IMR-90 (cell line): ENCODE measurements at regions not wholly inside any gene's neighbourhood (a gene's known extent, or its start where the extent isn't known, plus 50 kb on each side); places are given as distances from the start of the nearest gene placed in this dataset.

Source experiments
- ATAC-seq: fragments of 200-7000 bp; cut with Tn5 transposase; 2 replicates; pipeline ENCODE4 v1.9.1; 2020; ENCODE audit warnings: low read depth, mild to moderate bottlenecking, moderate library complexity
- BruUV-seq: library from RNA; stranded (reverse); fragments of 400-500 nt; replicated peaks from 2 replicates; lab custom pipeline; 2021; lab: Mats Ljungman, UMichigan
- CTCF ChIA-PET: fragments of 300-600 bp; formaldehyde crosslinking; extraction: SDS; loops from one replicate; lab custom pipeline; 2021; ENCODE audit warnings: antibody characterized with exemption; lab: Yijun Ruan, JAX
- POLR2A ChIA-PET: fragments of 300-600 bp; sonication (Branson Sonifier 250); formaldehyde crosslinking; loops from one replicate; lab custom pipeline; 2022; ENCODE audit warnings: antibody characterized with exemption; ENCODE audit not compliant: unreplicated experiment; lab: Charles Lee
- DNase-seq: peaks from one replicate; pipeline ENCODE4 v3.0.0; 2013
- H2AFZ ChIP-seq: replicated peaks from 2 replicates; pipeline ENCODE3; 2013; ENCODE audit warnings: low read length, mild to moderate bottlenecking; ENCODE audit not compliant: poor library complexity
- H2AK5ac ChIP-seq: 2 replicates; pipeline ENCODE4 v1.6.1; 2013; ENCODE audit warnings: low read depth, low read length, inconsistent platforms
- H2AK9ac ChIP-seq: replicated peaks from 2 replicates; pipeline ENCODE3; 2013; ENCODE audit warnings: mild to moderate bottlenecking, low read depth, low read length, moderate library complexity; ENCODE audit not compliant: poor library complexity
- H2BK120ac ChIP-seq: 2 replicates; pipeline ENCODE4 v1.6.1; 2013; ENCODE audit warnings: low read depth, low read length, inconsistent platforms
- H2BK15ac ChIP-seq: 3 replicates; pipeline ENCODE4 v1.6.1; 2013; ENCODE audit warnings: low read depth, low read length, inconsistent platforms
- H2BK20ac ChIP-seq: 2 replicates; pipeline ENCODE4 v1.6.1; 2013; ENCODE audit warnings: low read depth, mild to moderate bottlenecking, inconsistent platforms, low read length, moderate library complexity
- H2BK5ac ChIP-seq: 2 replicates; pipeline ENCODE4 v1.6.1; 2013; ENCODE audit warnings: mild to moderate bottlenecking, low read depth, low read length, inconsistent platforms; ENCODE audit not compliant: poor library complexity, severe bottlenecking
- H3K14ac ChIP-seq: replicated peaks from 2 replicates; pipeline ENCODE4 v1.6.1; 2013; ENCODE audit warnings: low read depth, low read length, inconsistent platforms
- H3K18ac ChIP-seq: 2 replicates; pipeline ENCODE4 v1.6.1; 2013; ENCODE audit warnings: low read depth, low read length, control low read depth
- H3K23ac ChIP-seq: 2 replicates; pipeline ENCODE4 v1.6.1; 2013; ENCODE audit warnings: low read depth, low read length, inconsistent platforms
- H3K27ac ChIP-seq: 2 replicates; pipeline ENCODE4 v1.5.1; 2013; ENCODE audit warnings: mild to moderate bottlenecking, control low read depth, low read length; ENCODE audit not compliant: insufficient read depth
- H3K27me3 ChIP-seq: 2 replicates; pipeline ENCODE4 v1.6.1; 2013; ENCODE audit warnings: low read length; ENCODE audit not compliant: control insufficient read depth, insufficient read depth
- H3K36me3 ChIP-seq: 2 replicates; pipeline ENCODE4 v1.6.1; 2013; ENCODE audit warnings: low read length, mixed read lengths; ENCODE audit not compliant: control insufficient read depth, insufficient read depth
- H3K4ac ChIP-seq: 2 replicates; pipeline ENCODE4 v1.6.1; 2013; ENCODE audit warnings: low read depth, low read length, inconsistent platforms
- H3K4me1 ChIP-seq: 2 replicates; pipeline ENCODE4 v1.6.1; 2013; ENCODE audit warnings: low read length, mixed read lengths; ENCODE audit not compliant: control insufficient read depth, insufficient read depth
- H3K4me2 ChIP-seq: 2 replicates; pipeline ENCODE4 v1.6.1; 2013; ENCODE audit warnings: low read depth, mild to moderate bottlenecking, control low read depth, low read length, moderate library complexity
- H3K4me3 ChIP-seq: 2 replicates; pipeline ENCODE4 v1.5.1; 2013; ENCODE audit warnings: low read depth, mild to moderate bottlenecking, control low read depth, low read length, moderate library complexity; ENCODE audit not compliant: insufficient read depth
- H3K56ac ChIP-seq: 2 replicates; pipeline ENCODE4 v1.6.1; 2013; ENCODE audit warnings: low read length, inconsistent platforms; ENCODE audit not compliant: insufficient read depth; ENCODE audit errors: extremely low read depth
- H3K79me1 ChIP-seq, 2 experiments: 2 replicates each; pipeline ENCODE4 v1.6.1; 2013; ENCODE audit warnings: low read length in 2 of 2, inconsistent platforms in 1 of 2, low read depth in 1 of 2
- H3K9ac ChIP-seq: 2 replicates; pipeline ENCODE4 v1.6.1; 2013; ENCODE audit warnings: low read depth, low read length, control low read depth
- H3K9me1 ChIP-seq: 2 replicates; pipeline ENCODE4 v1.6.1; 2013; ENCODE audit warnings: low read length, inconsistent platforms; ENCODE audit not compliant: insufficient read depth
- H3K9me3 ChIP-seq: 2 replicates; pipeline ENCODE4 v1.6.1; 2013; ENCODE audit warnings: low read length; ENCODE audit not compliant: control insufficient read depth, insufficient read depth
- H4K20me1 ChIP-seq: 2 replicates; pipeline ENCODE4 v1.6.1; 2013; ENCODE audit warnings: low read length, inconsistent platforms; ENCODE audit not compliant: insufficient read depth
- H4K5ac ChIP-seq: 2 replicates; pipeline ENCODE4 v1.6.1; 2013; ENCODE audit warnings: mild to moderate bottlenecking, low read depth, low read length, control low read depth
- H4K8ac ChIP-seq, 2 experiments: 2 replicates each; pipeline ENCODE4 v1.6.1; 2013; ENCODE audit warnings: low read depth in 2 of 2, low read length in 2 of 2, control low read depth in 1 of 2, inconsistent platforms in 1 of 2
- H4K91ac ChIP-seq: 2 replicates; pipeline ENCODE4 v1.6.1; 2013; ENCODE audit warnings: low read depth, low read length, inconsistent platforms; ENCODE audit not compliant: insufficient read depth
- BHLHE40 ChIP-seq: fragments of 150-350 bp; IDR thresholded peaks from 2 replicates; pipeline ENCODE4 v1.6.1; 2016; ENCODE audit warnings: mild to moderate bottlenecking, low read depth, low read length
- CEBPB ChIP-seq: IDR thresholded peaks from 2 replicates; pipeline ENCODE4 v1.6.1; 2012; ENCODE audit warnings: low read depth, low read length, improper control_type of control experiment
- CHD1 ChIP-seq: IDR thresholded peaks from 2 replicates; pipeline ENCODE4 v1.6.1; 2012; ENCODE audit warnings: low read depth, low read length, improper control_type of control experiment
- CTCF ChIP-seq: conservative IDR thresholded peaks from 2 replicates; pipeline ENCODE4 v1.5.1; 2012; ENCODE audit warnings: mild to moderate bottlenecking, low read depth, low read length, improper control_type of control experiment
- ELK1 ChIP-seq: fragments of 150-350 bp; IDR thresholded peaks from 2 replicates; pipeline ENCODE4 v1.6.1; 2016; ENCODE audit warnings: low read depth, mild to moderate bottlenecking, low read length, moderate library complexity, borderline replicate concordance
- FOS ChIP-seq: fragments of 150-350 bp; IDR thresholded peaks from 2 replicates; pipeline ENCODE4 v1.6.1; 2016; ENCODE audit warnings: low read depth, low read length
- MAFK ChIP-seq: IDR thresholded peaks from 2 replicates; pipeline ENCODE4 v1.6.1; 2012; ENCODE audit warnings: low read depth, low read length, improper control_type of control experiment
- MAZ ChIP-seq: IDR thresholded peaks from 2 replicates; pipeline ENCODE4 v1.6.1; 2012; ENCODE audit warnings: low read depth, mild to moderate bottlenecking, low read length, improper control_type of control experiment, moderate library complexity, borderline replicate concordance
- MXI1 ChIP-seq: IDR thresholded peaks from 2 replicates; pipeline ENCODE4 v1.6.1; 2012; ENCODE audit warnings: low read depth, mild to moderate bottlenecking, low read length, moderate library complexity, borderline replicate concordance
- NFE2L2 ChIP-seq: fragments of 150-350 bp; IDR thresholded peaks from 2 replicates; pipeline ENCODE4 v1.6.1; 2016; ENCODE audit warnings: low read depth, mild to moderate bottlenecking, low read length
- POLR2A ChIP-seq: IDR thresholded peaks from 2 replicates; pipeline ENCODE4 v1.6.1; 2012; ENCODE audit warnings: mild to moderate bottlenecking, low read depth, low read length
- RAD21 ChIP-seq: IDR thresholded peaks from 2 replicates; pipeline ENCODE4 v1.6.1; 2012; ENCODE audit warnings: low read length, improper control_type of control experiment
- RCOR1 ChIP-seq: IDR thresholded peaks from 2 replicates; pipeline ENCODE4 v1.6.1; 2012; ENCODE audit warnings: mild to moderate bottlenecking, low read length, improper control_type of control experiment; ENCODE audit not compliant: insufficient replicate concordance
- RFX5 ChIP-seq: IDR thresholded peaks from 2 replicates; pipeline ENCODE4 v1.8.0; 2012; ENCODE audit warnings: low read depth, mild to moderate bottlenecking, low read length, moderate library complexity
- SMC3 ChIP-seq: fragments of 150-350 bp; IDR thresholded peaks from 2 replicates; pipeline ENCODE4 v1.6.1; 2016; ENCODE audit warnings: low read depth, mild to moderate bottlenecking, antibody characterized with exemption, low read length, moderate library complexity
- USF2 ChIP-seq: fragments of 150-350 bp; IDR thresholded peaks from 2 replicates; pipeline ENCODE4 v1.6.1; 2017; ENCODE audit warnings: mild to moderate bottlenecking, antibody characterized with exemption, low read length, low read depth
- WGBS, 2 experiments: methylation state at CpG; one replicate each; pipeline versions ENCODE4 v1.1.5 to v1.1.7; 2013; ENCODE audit warnings: missing lambda C conversion rate in 2 of 2; ENCODE audit not compliant: insufficient read length in 1 of 2; ENCODE audit errors: extremely low coverage in 2 of 2; 5-methylcytosine and 5-hydroxymethylcytosine counted together
- dilution Hi-C: fragments of 300-500 bp; cut with HindIII; formaldehyde crosslinking; loops from one replicate; pipeline ENCODE4 v1.14.3; 2018; ENCODE audit warnings: low sequenced_read_pairs; ENCODE audit not compliant: unreplicated experiment
- in situ Hi-C: fragments of 300-500 bp; cut with MboI; formaldehyde crosslinking; loops from 3 replicates; pipeline ENCODE4 v1.14.3; 2019; ENCODE audit warnings: low sequenced_read_pairs, inconsistent platforms, mixed read lengths
- intact Hi-C: fragments of 100-400 bp; cut with micrococcal nuclease; formaldehyde crosslinking; loops from 2 replicates; pipeline ENCODE4 v1.10.0; 2022

GRCh38 chr5:85337435-85337834 is 952.8 kb upstream of the EDIL3 start:
- dilution Hi-C loops (no loop called here), in situ Hi-C loops (no loop called here), intact Hi-C loops (no loop called here)
- H3K4me1 ChIP-seq, result no peaks in the 10 kb centered on the region
- no TSS peak for BruUV-seq
- H3K27ac ChIP-seq, result no peak overlapping the region
- H3K9me1 ChIP-seq, result no peaks in the 10 kb centered on the region
- no peak overlapping the region for H2AFZ ChIP-seq
- WGBS, 2 experiments, result no CpG with 5 or more reads among the region's 5 CpGs
- ATAC-seq (no peak), DNase-seq (no peak)
- no peak overlapping the region for H4K91ac ChIP-seq
- H2BK5ac ChIP-seq, result no peak overlapping the region
- H2BK20ac ChIP-seq, result no peak overlapping the region
- H2AK9ac ChIP-seq, result no peak overlapping the region
- H3K14ac ChIP-seq, result no peak overlapping the region
- H3K79me1 ChIP-seq, result no peaks in the 10 kb centered on the region
- CTCF ChIA-PET, result no interaction called here
- no peaks in the 10 kb centered on the region for H3K27me3 ChIP-seq
- H3K23ac ChIP-seq, result no peak overlapping the region
- H3K9ac ChIP-seq, result no peak overlapping the region
- no peaks in the 10 kb centered on the region for H3K36me3 ChIP-seq
- no peak overlapping the region for H3K56ac ChIP-seq
- H3K4me3 ChIP-seq, result no peak overlapping the region
- no peak overlapping the region for H3K4me2 ChIP-seq
- POLR2A ChIA-PET, result no interaction called here
- no peak overlapping the region for H4K5ac ChIP-seq
- H3K18ac ChIP-seq, result no peak overlapping the region
- no peaks in the 10 kb centered on the region for H3K9me3 ChIP-seq
- H2AK5ac ChIP-seq, result no peak overlapping the region
- no peak overlapping the region for H2BK15ac ChIP-seq
- H3K4ac ChIP-seq, result no peak overlapping the region
- TF ChIP-seq RAD21, result no peak
- TF ChIP-seq CTCF, result no peak
- no peak for TF ChIP-seq CHD1
- no peak for TF ChIP-seq MXI1
- no peak for TF ChIP-seq NFE2L2
- TF ChIP-seq USF2, result no peak
- no peak for TF ChIP-seq RCOR1
- TF ChIP-seq SMC3, result no peak
- TF ChIP-seq BHLHE40, result no peak
- TF ChIP-seq RFX5, result no peak
- TF ChIP-seq MAZ, result no peak
- TF ChIP-seq ELK1, result no peak
- no peak for TF ChIP-seq MAFK
- TF ChIP-seq CEBPB, result no peak
- no peak for TF ChIP-seq FOS
- TF ChIP-seq POLR2A, result no peak
- no peak overlapping the region for H4K8ac ChIP-seq
- H2BK120ac ChIP-seq, result no peak overlapping the region
- H4K20me1 ChIP-seq, result no peaks in the 10 kb centered on the region
